Neural crest cell (in vitro differentiated cells): ENCODE measurements at regions not wholly inside any gene's neighbourhood (a gene's known extent, or its start where the extent isn't known, plus 50 kb on each side); places are given as distances from the start of the nearest gene placed in this dataset.

ENCODE experiments used
- DNase-seq: peaks from one replicate; pipeline ENCODE4 v3.0.0; 2021; ENCODE audit warnings: low read depth, mixed read lengths, low spot score
- H3K27ac Mint-ChIP-seq: one replicate; pipeline ENCODE4 v1.8.0; 2021; ENCODE audit warnings: mild to moderate bottlenecking, mixed read lengths; ENCODE audit not compliant: unreplicated experiment
- H3K27me3 Mint-ChIP-seq: 2 replicates; pipeline ENCODE4 v1.8.0; 2021; ENCODE audit warnings: low read depth, mild to moderate bottlenecking, mixed read lengths
- H3K36me3 Mint-ChIP-seq: 2 replicates; pipeline ENCODE4 v1.8.0; 2021; ENCODE audit warnings: low read depth, mild to moderate bottlenecking, mixed read lengths
- H3K4me1 Mint-ChIP-seq: 2 replicates; pipeline ENCODE4 v1.8.0; 2021; ENCODE audit warnings: mixed read lengths
- H3K4me3 Mint-ChIP-seq: one replicate; pipeline ENCODE4 v1.8.0; 2021; ENCODE audit warnings: mild to moderate bottlenecking, mixed read lengths
- H3K9me3 Mint-ChIP-seq: 2 replicates; pipeline ENCODE4 v1.8.0; 2021; ENCODE audit warnings: mixed read lengths
- CTCF ChIP-seq: fragments of 200-600 bp; sonication (generic); conservative IDR thresholded peaks from 2 replicates; pipeline ENCODE4 v1.5.0; 2021; ENCODE audit warnings: antibody characterized with exemption, mild to moderate bottlenecking

GRCh38 chr12:74903522-74903921 is 306.1 kb downstream of the KCNC2 start:
- Mint-ChIP-seq H3K27me3 (no peaks in the 10 kb centered on the region), H3K9me3 (no peaks in the 10 kb centered on the region), H3K27ac (no peak overlapping the region), H3K4me3 (no peak overlapping the region), H3K4me1 (no peaks in the 10 kb centered on the region), H3K36me3 (no peaks in the 10 kb centered on the region)
- no peak for DNase-seq
- TF ChIP-seq CTCF: peak; percentile 41

DNA sequence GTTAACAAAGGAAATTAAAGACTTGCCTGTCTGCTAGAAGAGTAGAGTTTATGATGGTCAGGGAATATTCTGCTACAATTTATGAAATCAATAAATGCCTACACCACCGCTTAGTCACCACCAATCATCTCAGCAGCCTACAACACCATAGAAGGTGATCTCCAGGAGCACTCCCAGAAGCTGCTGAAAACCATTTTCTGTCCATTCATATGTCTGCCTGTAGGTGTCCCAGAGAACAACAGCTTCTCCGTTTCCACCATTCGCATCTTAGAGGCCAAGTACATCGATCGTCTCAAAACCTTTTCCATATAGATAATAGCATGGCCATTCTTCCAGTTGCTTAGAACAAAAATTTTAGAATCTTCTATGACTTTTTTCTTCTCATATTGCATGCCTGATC is 303.4 kb downstream of the KCNC2 start:
- H3K27ac Mint-ChIP-seq: no peak overlapping the region
- H3K36me3 Mint-ChIP-seq: no peaks in the 10 kb centered on the region
- DNase-seq: no peak
- no peaks in the 10 kb centered on the region for H3K4me1 Mint-ChIP-seq
- no peaks in the 10 kb centered on the region for H3K9me3 Mint-ChIP-seq
- TF ChIP-seq CTCF: peak; percentile 30
- H3K4me3 Mint-ChIP-seq: no peak overlapping the region
- no peaks in the 10 kb centered on the region for H3K27me3 Mint-ChIP-seq

GRCh38 chr12:74910831-74911230 is 298.8 kb downstream of the KCNC2 start:
- Mint-ChIP-seq H3K9me3 (no peaks in the 10 kb centered on the region), H3K36me3 (no peaks in the 10 kb centered on the region), H3K4me1 (no peaks in the 10 kb centered on the region), H3K4me3 (no peak overlapping the region), H3K27ac (no peak overlapping the region), H3K27me3 (no peaks in the 10 kb centered on the region)
- no peak for DNase-seq
- no peak for TF ChIP-seq CTCF

GRCh38 chr12:74914378-74914777 is 295.3 kb downstream of the KCNC2 start:
- no peaks in the 10 kb centered on the region for H3K4me1 Mint-ChIP-seq
- no peak overlapping the region for H3K4me3 Mint-ChIP-seq
- DNase-seq: no peak
- H3K36me3 Mint-ChIP-seq: no peaks in the 10 kb centered on the region
- no peak overlapping the region for H3K27ac Mint-ChIP-seq
- no peaks in the 10 kb centered on the region for H3K27me3 Mint-ChIP-seq
- no peaks in the 10 kb centered on the region for H3K9me3 Mint-ChIP-seq
- no peak for TF ChIP-seq CTCF

- Mint-ChIP-seq H3K4me3 (no peak overlapping the region), H3K4me1 (no peaks in the 10 kb centered on the region), H3K36me3 (no peaks in the 10 kb centered on the region), H3K27me3 (no peaks in the 10 kb centered on the region), H3K27ac (no peak overlapping the region), H3K9me3 (no peaks in the 10 kb centered on the region)
- no peak for TF ChIP-seq CTCF
- DNase-seq: no peak
Measured at GRCh38 chr12:74915718-74916117, 293.9 kb downstream of the KCNC2 start.

GRCh38 chr12:74917743-74918142 is 291.9 kb downstream of the KCNC2 start:
- Mint-ChIP-seq H3K4me1 (no peaks in the 10 kb centered on the region), H3K27me3 (no peaks in the 10 kb centered on the region), H3K36me3 (no peaks in the 10 kb centered on the region), H3K9me3 (no peaks in the 10 kb centered on the region), H3K27ac (no peak overlapping the region), H3K4me3 (no peak overlapping the region)
- no peak for DNase-seq
- TF ChIP-seq CTCF: no peak
